ENCODE measurements at regions not wholly inside any gene's neighbourhood (a gene's known extent, or its start where the extent isn't known, plus 50 kb on each side); places are given as distances from the start of the nearest gene placed in this dataset.

- TF ChIP-seq, protein P1, sequence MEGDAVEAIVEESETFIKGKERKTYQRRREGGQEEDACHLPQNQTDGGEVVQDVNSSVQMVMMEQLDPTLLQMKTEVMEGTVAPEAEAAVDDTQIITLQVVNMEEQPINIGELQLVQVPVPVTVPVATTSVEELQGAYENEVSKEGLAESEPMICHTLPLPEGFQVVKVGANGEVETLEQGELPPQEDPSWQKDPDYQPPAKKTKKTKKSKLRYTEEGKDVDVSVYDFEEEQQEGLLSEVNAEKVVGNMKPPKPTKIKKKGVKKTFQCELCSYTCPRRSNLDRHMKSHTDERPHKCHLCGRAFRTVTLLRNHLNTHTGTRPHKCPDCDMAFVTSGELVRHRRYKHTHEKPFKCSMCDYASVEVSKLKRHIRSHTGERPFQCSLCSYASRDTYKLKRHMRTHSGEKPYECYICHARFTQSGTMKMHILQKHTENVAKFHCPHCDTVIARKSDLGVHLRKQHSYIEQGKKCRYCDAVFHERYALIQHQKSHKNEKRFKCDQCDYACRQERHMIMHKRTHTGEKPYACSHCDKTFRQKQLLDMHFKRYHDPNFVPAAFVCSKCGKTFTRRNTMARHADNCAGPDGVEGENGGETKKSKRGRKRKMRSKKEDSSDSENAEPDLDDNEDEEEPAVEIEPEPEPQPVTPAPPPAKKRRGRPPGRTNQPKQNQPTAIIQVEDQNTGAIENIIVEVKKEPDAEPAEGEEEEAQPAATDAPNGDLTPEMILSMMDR (IDR thresholded peaks at IDR 0.05): no peak
- TF ChIP-seq POLR2A (IDR thresholded peaks at IDR 0.05) (no peak), POLR2AphosphoS5 (IDR thresholded peaks at IDR 0.05) (no peak)
Measured at GRCh38 chr2:221112744-221113143, 459.4 kb downstream of the EPHA4 start.

Data from transverse colon (tissue), 4 donors.